Activated B cell treated with CpG ODN at 0.5 μM for 24 hours (primary cell): ENCODE measurements at regions not wholly inside any gene's neighbourhood (a gene's known extent, or its start where the extent isn't known, plus 50 kb on each side); places are given as distances from the start of the nearest gene placed in this dataset.

Source experiments
- ATAC-seq: fragments of 200-7000 bp; cut with Tn5 transposase; one replicate; pipeline ENCODE4 v1.10.0; 2021; ENCODE audit warnings: low read depth, mild to moderate bottlenecking, moderate library complexity
- CTCF ChIA-PET: fragments of 350-600 bp; sonication (Branson Sonifier 250); formaldehyde crosslinking; loops from one replicate; lab custom pipeline; 2021; ENCODE audit warnings: antibody characterized with exemption; lab: Charles Lee
- POLR2A ChIA-PET: fragments of 350-600 bp; sonication (Branson Sonifier 250); formaldehyde crosslinking; loops from one replicate; lab custom pipeline; 2021; ENCODE audit warnings: antibody characterized with exemption; lab: Charles Lee
- DNase-seq: peaks from one replicate; pipeline ENCODE4 v3.0.0; 2022
- H3K27ac Mint-ChIP-seq: one replicate; pipeline ENCODE4 v1.8.0; 2020; ENCODE audit warnings: mixed read lengths
- H3K27me3 Mint-ChIP-seq: one replicate; pipeline ENCODE4 v1.8.0; 2021; ENCODE audit warnings: mixed read lengths
- H3K36me3 Mint-ChIP-seq: one replicate; pipeline ENCODE4 v1.8.0; 2021; ENCODE audit warnings: low read depth, mixed read lengths
- H3K4me1 Mint-ChIP-seq: one replicate; pipeline ENCODE4 v1.8.0; 2021; ENCODE audit warnings: mixed read lengths
- H3K4me3 Mint-ChIP-seq: one replicate; pipeline ENCODE4 v1.8.0; 2020; ENCODE audit warnings: mild to moderate bottlenecking, mixed read lengths
- H3K9me3 Mint-ChIP-seq: one replicate; pipeline ENCODE4 v1.8.0; 2020; ENCODE audit warnings: mixed read lengths
- CTCF ChIP-seq: fragments of 200-600 bp; IDR thresholded peaks from one replicate; pipeline ENCODE4 v1.8.0; 2022; ENCODE audit warnings: antibody characterized with exemption, mild to moderate bottlenecking
- intact Hi-C: fragments of 100-400 bp; cut with micrococcal nuclease; formaldehyde crosslinking; loops from one replicate; pipeline ENCODE4 v1.15.1; 2024

- POLR2A ChIA-PET: no interaction called here
- no peak for TF ChIP-seq CTCF
- no peak overlapping the region for H3K4me3 Mint-ChIP-seq
- DNase-seq: no peak
- intact Hi-C loops: no loop called here
- no peak overlapping the region for H3K27ac Mint-ChIP-seq
- no peaks in the 10 kb centered on the region for H3K36me3 Mint-ChIP-seq
- no peak for ATAC-seq
- H3K9me3 Mint-ChIP-seq: no peaks in the 10 kb centered on the region
- H3K4me1 Mint-ChIP-seq: no peaks in the 10 kb centered on the region
- CTCF ChIA-PET: no interaction called here
- H3K27me3 Mint-ChIP-seq: no peaks in the 10 kb centered on the region
These were observed 126.5 kb upstream of the BMP2 start for GRCh38 chr20:6641012-6641411.

DNA sequence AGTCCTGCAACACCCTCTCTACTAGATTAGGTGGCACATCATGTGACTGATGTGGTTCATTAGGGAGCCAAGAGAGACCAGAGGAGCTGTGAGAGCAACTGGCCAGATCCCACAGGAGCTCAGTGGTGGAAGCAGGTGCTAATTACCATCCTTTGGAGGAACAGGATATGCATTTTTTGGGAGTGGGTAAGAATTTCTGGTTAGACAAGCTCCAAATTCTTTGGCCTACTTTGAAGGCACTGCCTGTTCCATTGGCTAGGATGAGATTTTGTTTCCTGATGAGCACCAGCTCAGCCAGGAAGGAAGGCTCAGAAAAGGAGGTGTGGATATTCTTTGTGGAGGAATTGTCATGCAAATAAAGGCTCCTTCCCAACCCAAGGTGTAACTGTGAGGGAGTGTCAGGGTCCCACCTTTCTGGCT, 130.3 kb upstream of the BMP2 start:
- POLR2A ChIA-PET: no interaction called here
- H3K4me3 Mint-ChIP-seq: no peak overlapping the region
- no peaks in the 10 kb centered on the region for H3K4me1 Mint-ChIP-seq
- H3K27ac Mint-ChIP-seq: no peak overlapping the region
- no peaks in the 10 kb centered on the region for H3K27me3 Mint-ChIP-seq
- no peaks in the 10 kb centered on the region for H3K9me3 Mint-ChIP-seq
- intact Hi-C loops: no loop called here
- DNase-seq (no peak), ATAC-seq (no peak)
- CTCF ChIA-PET: interaction anchor here (0.7 kb wide), 1 partner anchor 93 kb away, joined by 3 read pairs; no protein-coding TSS in a partner anchor
- no peak for TF ChIP-seq CTCF
- no peaks in the 10 kb centered on the region for H3K36me3 Mint-ChIP-seq

GRCh38 chr20:6636209-6637159, 131.0 kb upstream of the BMP2 start:
- ChIA-PET CTCF (no interaction called here), POLR2A (no interaction called here)
- H3K9me3 Mint-ChIP-seq: no peaks in the 10 kb centered on the region
- TF ChIP-seq CTCF: no peak
- intact Hi-C loops: no loop called here
- no peaks in the 10 kb centered on the region for H3K36me3 Mint-ChIP-seq
- H3K27me3 Mint-ChIP-seq: no peaks in the 10 kb centered on the region
- DNase-seq: no peak
- ATAC-seq: no peak
- H3K4me3 Mint-ChIP-seq: no peak overlapping the region
- no peak overlapping the region for H3K27ac Mint-ChIP-seq
- no peaks in the 10 kb centered on the region for H3K4me1 Mint-ChIP-seq

DNA sequence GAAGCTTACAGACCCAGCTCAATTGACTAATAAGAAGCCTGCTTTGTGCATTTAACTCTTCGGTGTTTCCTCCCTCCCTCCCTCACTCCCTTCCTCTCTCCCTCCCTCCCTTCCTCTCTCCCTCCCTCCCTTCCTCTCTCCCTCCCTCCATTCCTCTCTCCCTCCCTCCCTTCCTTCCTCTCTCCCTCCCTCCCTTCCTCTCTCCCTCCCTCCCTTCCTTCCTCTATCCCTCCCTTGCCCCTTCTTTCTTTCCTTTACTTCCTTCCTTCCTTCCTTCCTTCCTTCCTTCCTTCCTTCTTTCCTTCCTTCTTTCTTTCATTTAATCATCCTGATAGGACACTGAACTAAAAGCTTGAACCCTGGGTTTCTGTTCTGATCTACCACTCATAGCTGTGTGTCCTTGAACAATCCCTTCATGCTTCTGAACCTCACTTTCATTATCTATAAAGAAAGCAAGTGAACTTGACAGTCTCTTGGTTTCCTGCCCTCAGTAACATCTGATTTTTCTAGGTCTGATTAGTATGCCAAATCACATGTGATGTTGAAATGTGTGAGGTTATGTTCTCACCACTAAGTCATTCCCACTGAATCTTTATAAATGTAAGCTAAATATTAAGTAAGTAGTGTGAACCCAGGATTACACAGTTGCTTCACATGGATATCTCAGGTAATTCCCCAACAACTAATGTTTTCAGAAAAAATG, 132.3 kb upstream of the BMP2 start:
- H3K27me3 Mint-ChIP-seq: no peaks in the 10 kb centered on the region
- intact Hi-C loops: no loop called here
- POLR2A ChIA-PET: interaction anchor here (0.7 kb wide), 1 partner anchor 9 kb away, joined by 9 read pairs; no protein-coding TSS in a partner anchor
- no peak for ATAC-seq
- TF ChIP-seq CTCF: no peak
- H3K4me1 Mint-ChIP-seq: no peaks in the 10 kb centered on the region
- H3K36me3 Mint-ChIP-seq: no peaks in the 10 kb centered on the region
- CTCF ChIA-PET: no interaction called here
- no peaks in the 10 kb centered on the region for H3K9me3 Mint-ChIP-seq
- no peak for DNase-seq
- H3K4me3 Mint-ChIP-seq: no peak overlapping the region
- H3K27ac Mint-ChIP-seq: no peak overlapping the region

- no peak overlapping the region for H3K4me3 Mint-ChIP-seq
- no peaks in the 10 kb centered on the region for H3K9me3 Mint-ChIP-seq
- intact Hi-C loops: no loop called here
- H3K36me3 Mint-ChIP-seq: no peaks in the 10 kb centered on the region
- TF ChIP-seq CTCF: no peak
- ChIA-PET POLR2A (no interaction called here), CTCF (no interaction called here)
- no peaks in the 10 kb centered on the region for H3K4me1 Mint-ChIP-seq
- DNase-seq: no peak
- no peak overlapping the region for H3K27ac Mint-ChIP-seq
- no peaks in the 10 kb centered on the region for H3K27me3 Mint-ChIP-seq
- no peak for ATAC-seq
These were observed 135.3 kb upstream of the BMP2 start for GRCh38 chr20:6632187-6632586.
